ENCODE measurements at regions not wholly inside any gene's neighbourhood (a gene's known extent, or its start where the extent isn't known, plus 50 kb on each side); places are given as distances from the start of the nearest gene placed in this dataset.

- ATAC-seq = no peak
Observed at GRCh38 chr5:34486849-34487158, 169.3 kb upstream of the RAI14 start.

GRCh38 chr5:34487159-34487879, 168.8 kb upstream of the RAI14 start:
- ATAC-seq = peak; percentile 68

- ATAC-seq = no peak
Observed at GRCh38 chr5:34487956-34488355, 168.2 kb upstream of the RAI14 start.

GRCh38 chr5:34488984-34489383, 167.1 kb upstream of the RAI14 start:
- peak; percentile 59 for ATAC-seq

GRCh38 chr5:34490506-34491250, 165.4 kb upstream of the RAI14 start:
- no peak for ATAC-seq

GRCh38 chr5:34491251-34491620, 164.9 kb upstream of the RAI14 start:
- no peak for ATAC-seq

- ATAC-seq = no peak
Observed at GRCh38 chr5:34494111-34494755, 161.9 kb upstream of the RAI14 start.

- ATAC-seq = no peak
Observed at GRCh38 chr5:34495178-34495577, 160.9 kb upstream of the RAI14 start.

GRCh38 chr5:34496260-34496691, 159.9 kb upstream of the RAI14 start:
- ATAC-seq = no peak

- no peak for ATAC-seq
Observed at GRCh38 chr5:34496701-34497469, 159.2 kb upstream of the RAI14 start.

- no peak for ATAC-seq
Observed at GRCh38 chr5:34497470-34497808, 158.7 kb upstream of the RAI14 start.

GRCh38 chr5:34498572-34498971, 157.6 kb upstream of the RAI14 start:
- no peak for ATAC-seq

GRCh38 chr5:34499001-34499734, 157.0 kb upstream of the RAI14 start:
- ATAC-seq = peak; percentile 75

GRCh38 chr5:34500236-34500847, 155.8 kb upstream of the RAI14 start:
- ATAC-seq = peak; percentile 68

GRCh38 chr5:34501016-34501415, 155.1 kb upstream of the RAI14 start:
- no peak for ATAC-seq

GRCh38 chr5:34501840-34502239, 154.3 kb upstream of the RAI14 start:
- no peak for ATAC-seq

GRCh38 chr5:34502581-34502980, 153.5 kb upstream of the RAI14 start:
- no peak for ATAC-seq

GRCh38 chr5:34503379-34504253, 152.5 kb upstream of the RAI14 start:
- ATAC-seq = no peak

- ATAC-seq = no peak
Observed at GRCh38 chr5:34504967-34505366, 151.2 kb upstream of the RAI14 start.

- no peak for ATAC-seq
Observed at GRCh38 chr5:34505731-34506130, 150.4 kb upstream of the RAI14 start.

GRCh38 chr5:34507933-34508332, 148.2 kb upstream of the RAI14 start:
- peak; percentile 72 for ATAC-seq

Measured in esophagus mucosa (tissue), 1 donor.